ENCODE measurements at regions not wholly inside any gene's neighbourhood (a gene's known extent, or its start where the extent isn't known, plus 50 kb on each side); places are given as distances from the start of the nearest gene placed in this dataset.

- no peak for DNase-seq (ENCODE audit: low read depth)
These were observed 457.7 kb downstream of the CBLN2 start for GRCh38 chr18:72086421-72086820.

DNA sequence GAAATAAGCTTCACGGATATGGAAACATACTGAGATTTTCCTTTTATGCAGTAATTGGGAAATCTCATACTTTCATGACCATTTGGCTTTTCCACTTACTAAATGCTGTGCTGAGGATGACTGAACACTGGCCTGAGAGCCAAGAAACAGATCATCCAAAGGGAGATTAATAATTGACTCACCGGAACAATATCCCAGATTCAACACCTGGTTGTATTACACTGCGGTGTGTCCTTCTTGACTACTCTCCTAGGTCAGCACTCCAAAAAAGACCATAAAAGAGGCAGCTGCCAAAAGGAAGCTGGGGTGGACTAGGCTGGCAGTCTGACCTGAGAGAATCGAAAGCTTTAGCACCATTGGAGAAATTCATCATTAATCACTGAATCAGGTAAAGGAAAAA, 469.1 kb downstream of the CBLN2 start:
- DNase-seq (ENCODE audit: low read depth) = no peak

- no peak for DNase-seq (ENCODE audit: low read depth)
These were observed 481.1 kb downstream of the CBLN2 start for GRCh38 chr18:72063001-72063400.

GRCh38 chr18:72058851-72059250, 485.3 kb downstream of the CBLN2 start:
- DNase-seq (ENCODE audit: low read depth) = no peak

DNA sequence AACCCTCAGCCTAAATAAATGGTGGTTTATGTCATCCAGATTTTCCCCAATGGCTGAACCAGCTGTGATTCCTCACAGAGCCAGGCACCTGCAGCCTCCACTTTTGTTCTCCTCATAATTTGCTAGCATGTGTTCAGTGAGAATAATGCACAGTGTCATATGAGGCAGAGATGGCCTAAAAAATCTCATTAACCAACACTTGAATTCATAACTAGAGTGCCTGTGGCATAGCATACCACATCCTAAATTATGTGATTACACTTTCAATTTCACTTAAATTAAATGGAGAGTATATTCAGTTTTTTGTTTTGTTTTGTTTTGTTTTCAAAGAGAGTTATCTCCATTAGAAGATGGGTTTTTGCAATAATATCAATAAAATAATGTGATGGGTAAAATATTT, 488.0 kb downstream of the CBLN2 start:
- DNase-seq (ENCODE audit: low read depth) = no peak

GRCh38 chr18:72041313-72042032, 502.7 kb downstream of the CBLN2 start:
- no peak for DNase-seq (ENCODE audit: low read depth)

DNA sequence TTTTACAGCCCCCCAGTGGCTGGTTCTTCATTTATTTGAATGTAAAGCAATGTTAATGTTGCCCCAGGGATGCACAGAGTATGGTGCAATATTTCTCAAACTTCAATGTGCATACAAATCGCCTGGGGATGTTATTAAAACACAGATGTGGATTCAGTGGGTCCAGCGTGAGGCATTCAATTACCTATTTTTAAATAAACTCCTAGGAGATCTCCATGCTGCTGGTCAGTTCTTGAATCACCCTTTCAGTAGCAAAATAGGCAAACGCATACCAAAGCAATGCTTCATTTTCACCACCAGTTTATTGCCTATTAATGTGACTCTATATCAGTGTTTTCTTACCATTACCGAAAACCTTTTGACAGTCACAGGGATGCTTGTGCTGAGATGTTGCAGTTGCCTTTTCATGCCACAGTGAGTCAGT, 530.7 kb downstream of the CBLN2 start:
- no peak for DNase-seq (ENCODE audit: low read depth)

DNA sequence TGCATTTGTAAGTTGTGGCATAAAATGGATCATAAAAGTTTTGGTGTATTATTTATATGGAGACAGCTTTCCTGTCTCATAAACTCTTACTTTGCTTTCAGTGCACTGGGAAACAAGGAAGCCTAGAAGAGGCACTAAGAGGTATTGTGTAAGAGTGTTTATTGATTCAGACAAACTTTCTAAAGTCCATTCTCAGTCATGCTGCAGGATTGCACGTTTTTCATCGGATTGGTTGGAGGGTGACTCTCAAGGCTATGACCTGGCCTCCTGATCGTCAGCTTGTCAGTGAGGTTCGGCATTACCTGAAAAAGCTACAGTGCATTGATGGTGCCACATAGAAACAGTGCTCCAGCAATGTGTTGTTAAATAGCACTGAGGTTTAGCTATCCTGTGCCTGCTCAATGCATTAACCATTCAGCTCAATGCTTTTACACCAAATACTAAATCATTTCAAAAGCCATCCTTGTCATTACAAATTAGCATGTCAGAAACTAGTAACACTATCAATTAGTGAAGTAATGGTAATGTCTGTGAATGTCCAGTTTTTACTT, 545.5 kb downstream of the CBLN2 start:
- no peak for DNase-seq (ENCODE audit: low read depth)

- no peak for DNase-seq (ENCODE audit: low read depth)
These were observed 548.2 kb downstream of the CBLN2 start for GRCh38 chr18:71995904-71996465.

- no peak for DNase-seq (ENCODE audit: low read depth)
These were observed 549.9 kb downstream of the CBLN2 start for GRCh38 chr18:71994273-71994672.

DNA sequence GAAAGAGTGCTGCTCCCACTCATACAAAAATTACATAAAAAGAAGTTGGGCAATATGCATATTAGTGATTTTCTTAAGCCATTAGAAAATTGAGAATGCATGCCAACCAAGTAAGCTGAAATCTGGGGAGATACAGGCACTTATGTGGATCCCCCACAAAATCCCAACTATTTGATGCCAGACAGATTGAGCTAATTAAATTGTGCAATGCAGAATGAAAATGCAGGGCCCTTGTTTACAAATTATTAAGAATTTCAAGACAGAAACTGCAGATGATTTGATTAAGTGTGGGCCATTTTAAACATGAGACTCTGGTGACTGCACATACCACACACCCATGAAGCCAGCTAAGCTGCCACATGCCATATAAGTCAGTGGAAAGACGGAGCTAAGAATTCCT, 554.5 kb downstream of the CBLN2 start:
- no peak for DNase-seq (ENCODE audit: low read depth)

- no peak for DNase-seq (ENCODE audit: low read depth)
These were observed 557.6 kb downstream of the CBLN2 start for GRCh38 chr18:71986351-71987050.

GRCh38 chr18:71976744-71977143, 567.4 kb downstream of the CBLN2 start:
- no peak for DNase-seq (ENCODE audit: low read depth)

DNA sequence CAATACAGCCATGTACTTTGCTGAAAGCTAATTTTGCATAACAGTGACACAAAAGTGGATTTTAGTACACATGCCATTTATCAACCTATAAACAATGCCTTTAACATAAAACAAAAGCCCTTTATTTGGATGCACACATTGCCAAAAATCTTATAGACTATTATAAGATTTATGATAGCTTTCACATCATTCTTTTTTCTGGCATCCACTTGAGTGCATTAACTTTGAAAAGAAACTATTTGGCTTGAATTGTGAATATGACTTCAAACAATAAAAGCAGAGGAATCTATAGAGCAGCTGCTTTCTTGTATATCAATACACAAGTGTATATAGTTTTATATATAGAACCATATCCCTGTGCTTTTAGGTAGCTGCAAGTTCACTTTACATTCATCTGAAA, 577.4 kb downstream of the CBLN2 start:
- no peak for DNase-seq (ENCODE audit: low read depth)

DNA sequence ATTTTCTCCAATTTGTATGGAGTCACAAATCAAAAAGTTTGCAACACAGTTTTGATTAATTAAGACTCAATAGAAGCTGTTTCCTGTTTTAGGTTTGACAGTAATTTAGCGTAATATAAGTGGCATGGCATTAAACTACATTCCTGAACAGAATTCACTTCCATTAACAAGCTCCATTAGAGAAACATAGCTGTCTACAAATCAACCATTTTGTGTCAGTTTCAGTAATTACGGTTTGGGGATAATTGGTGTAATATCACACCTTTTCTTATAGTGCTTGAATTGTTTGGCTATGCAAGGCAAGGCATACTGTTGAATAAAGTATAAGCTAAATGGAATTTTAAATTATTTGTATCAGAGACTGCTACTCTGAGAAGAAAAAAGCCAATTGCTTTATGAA, 585.5 kb downstream of the CBLN2 start:
- DNase-seq (ENCODE audit: low read depth) = no peak

DNA sequence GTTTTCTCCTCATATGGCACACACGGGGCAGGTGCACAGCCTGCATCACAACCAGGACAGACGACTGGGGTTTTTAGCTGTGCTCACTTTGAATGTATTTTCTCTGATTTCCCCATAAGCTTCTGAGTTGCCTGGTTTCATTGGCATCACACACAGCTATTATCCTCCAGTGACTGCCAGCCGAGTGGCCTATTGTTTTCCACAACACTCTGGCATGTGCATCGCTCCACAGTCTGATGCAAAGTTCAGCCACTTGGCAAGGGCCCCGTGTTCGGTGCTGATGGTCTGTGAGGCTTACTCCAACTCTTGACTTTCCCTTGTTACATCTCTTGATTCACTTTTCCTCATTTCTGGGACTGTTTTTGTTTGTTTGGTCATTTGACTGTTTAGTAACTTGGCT, 593.1 kb downstream of the CBLN2 start:
- DNase-seq (ENCODE audit: low read depth) = no peak

DNA sequence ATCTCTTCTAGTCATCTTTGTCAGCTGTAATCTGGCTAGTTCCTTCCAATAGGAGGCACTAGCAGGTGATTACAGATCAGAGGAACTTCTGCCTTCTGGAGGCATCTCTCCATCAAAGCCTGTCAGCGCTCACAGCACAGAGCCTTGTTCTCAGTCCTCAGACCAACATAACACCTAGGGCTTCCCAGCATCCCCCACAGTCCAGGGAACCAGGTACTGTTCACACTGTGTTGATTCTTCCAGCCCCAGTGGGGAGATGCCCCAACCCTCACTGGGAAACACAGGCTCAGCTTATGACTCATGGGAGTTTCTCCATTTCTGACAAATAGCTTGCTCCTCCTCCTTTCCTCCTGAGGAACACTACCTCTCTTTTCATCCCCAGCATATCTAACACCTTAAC, 601.7 kb downstream of the CBLN2 start:
- DNase-seq (ENCODE audit: low read depth) = no peak

DNA sequence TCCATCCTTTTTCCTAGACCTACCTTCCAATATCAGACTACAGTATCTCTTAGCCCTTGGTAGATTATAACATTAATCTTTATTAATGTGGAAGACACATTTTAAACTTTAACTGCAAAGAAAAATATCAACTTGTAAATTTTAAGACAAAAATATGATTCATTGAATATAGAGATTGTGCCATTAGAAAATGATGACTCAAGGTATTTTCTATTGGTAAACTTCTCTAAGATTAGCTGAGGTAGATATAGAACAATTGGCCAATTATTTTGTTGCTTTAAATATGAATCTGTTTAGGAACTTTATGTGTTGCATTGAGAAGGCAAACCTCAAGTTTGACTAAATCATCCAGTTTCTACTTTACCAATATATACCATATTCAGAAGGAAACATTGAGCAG, 604.7 kb downstream of the CBLN2 start:
- no peak for DNase-seq (ENCODE audit: low read depth)

GRCh38 chr18:71936744-71937143, 607.4 kb downstream of the CBLN2 start:
- DNase-seq (ENCODE audit: low read depth) = no peak

DNA sequence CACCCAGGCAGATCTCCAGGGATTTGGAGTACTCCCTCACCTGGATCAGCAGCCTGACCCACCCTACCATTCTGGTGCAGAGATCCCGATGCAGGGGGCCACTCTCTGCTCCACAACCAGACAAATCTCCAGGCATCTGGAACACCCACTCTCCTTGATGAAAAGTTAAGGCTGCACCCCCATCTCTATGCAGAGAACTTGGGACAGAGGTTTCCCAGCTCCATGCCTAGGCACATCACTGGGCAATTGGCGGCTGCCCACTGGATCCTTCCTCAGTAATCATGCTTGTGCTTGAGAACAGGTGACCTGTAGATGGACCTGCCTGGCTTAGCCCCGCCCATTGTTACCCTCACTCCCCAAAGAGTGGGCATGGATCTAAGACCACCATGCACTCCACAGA, 624.9 kb downstream of the CBLN2 start:
- no peak for DNase-seq (ENCODE audit: low read depth)

DNA sequence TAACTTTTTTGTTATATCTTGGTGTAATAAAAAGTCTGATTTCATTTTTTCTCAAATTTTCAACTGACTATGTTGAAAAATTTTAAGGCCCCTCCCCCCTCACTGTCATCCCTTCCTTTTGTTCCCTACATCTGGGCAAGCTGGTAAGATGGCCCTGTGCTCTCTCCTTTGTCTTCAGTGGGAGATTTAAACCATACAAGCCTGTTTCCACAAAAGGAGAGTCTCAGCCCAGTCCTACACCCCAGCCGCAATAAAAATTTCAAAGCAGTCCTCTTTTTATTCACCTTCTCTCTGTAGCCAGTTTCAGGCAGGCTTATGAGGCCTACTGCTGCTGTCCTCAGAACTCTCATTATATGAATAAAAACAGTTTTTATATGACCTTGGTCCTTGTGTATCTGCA, 630.5 kb downstream of the CBLN2 start:
- DNase-seq (ENCODE audit: low read depth) = no peak

- DNase-seq (ENCODE audit: low read depth) = no peak
These were observed 641.7 kb downstream of the CBLN2 start for GRCh38 chr18:71902482-71902881.
